ENCODE measurements at regions not wholly inside any gene's neighbourhood (a gene's known extent, or its start where the extent isn't known, plus 50 kb on each side); places are given as distances from the start of the nearest gene placed in this dataset.

DNA sequence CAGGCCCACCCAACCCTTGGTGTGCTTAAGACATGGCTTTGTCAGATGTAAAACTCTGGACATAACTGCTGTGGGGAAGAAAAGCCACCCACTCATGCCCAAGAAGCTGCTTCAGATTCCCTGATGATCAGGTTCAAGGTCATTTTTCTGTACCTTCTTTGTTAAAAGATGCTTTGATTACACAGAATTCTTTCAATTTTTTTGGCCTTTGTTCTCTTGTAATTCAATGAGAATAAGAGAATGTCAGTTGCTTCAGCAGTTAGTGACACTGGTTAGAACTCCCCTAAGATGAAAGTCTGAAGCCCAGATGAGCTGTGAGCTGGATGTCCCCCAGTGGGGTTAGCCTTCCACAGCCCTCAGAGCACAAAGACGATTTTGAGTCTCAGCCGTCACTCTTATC lies 152.7 kb downstream of the CHRM3 start:
- H3K27me3 Mint-ChIP-seq (ENCODE audit: unreplicated experiment): no peaks in the 10 kb centered on the region
- no peaks in the 10 kb centered on the region for H3K4me1 Mint-ChIP-seq (ENCODE audit: low read depth, unreplicated experiment)
- no peak overlapping the region for H3K27ac Mint-ChIP-seq (ENCODE audit: unreplicated experiment)
- no peak for DNase-seq
- H3K9me3 Mint-ChIP-seq (ENCODE audit: unreplicated experiment): no peaks in the 10 kb centered on the region
- TF ChIP-seq, protein P1, sequence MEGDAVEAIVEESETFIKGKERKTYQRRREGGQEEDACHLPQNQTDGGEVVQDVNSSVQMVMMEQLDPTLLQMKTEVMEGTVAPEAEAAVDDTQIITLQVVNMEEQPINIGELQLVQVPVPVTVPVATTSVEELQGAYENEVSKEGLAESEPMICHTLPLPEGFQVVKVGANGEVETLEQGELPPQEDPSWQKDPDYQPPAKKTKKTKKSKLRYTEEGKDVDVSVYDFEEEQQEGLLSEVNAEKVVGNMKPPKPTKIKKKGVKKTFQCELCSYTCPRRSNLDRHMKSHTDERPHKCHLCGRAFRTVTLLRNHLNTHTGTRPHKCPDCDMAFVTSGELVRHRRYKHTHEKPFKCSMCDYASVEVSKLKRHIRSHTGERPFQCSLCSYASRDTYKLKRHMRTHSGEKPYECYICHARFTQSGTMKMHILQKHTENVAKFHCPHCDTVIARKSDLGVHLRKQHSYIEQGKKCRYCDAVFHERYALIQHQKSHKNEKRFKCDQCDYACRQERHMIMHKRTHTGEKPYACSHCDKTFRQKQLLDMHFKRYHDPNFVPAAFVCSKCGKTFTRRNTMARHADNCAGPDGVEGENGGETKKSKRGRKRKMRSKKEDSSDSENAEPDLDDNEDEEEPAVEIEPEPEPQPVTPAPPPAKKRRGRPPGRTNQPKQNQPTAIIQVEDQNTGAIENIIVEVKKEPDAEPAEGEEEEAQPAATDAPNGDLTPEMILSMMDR (IDR thresholded peaks at IDR 0.05; ENCODE audit: partially characterized antibody, unreplicated experiment): no peak
- no peak overlapping the region for H3K4me3 Mint-ChIP-seq (ENCODE audit: unreplicated experiment)
- no peaks in the 10 kb centered on the region for H3K36me3 Mint-ChIP-seq (ENCODE audit: unreplicated experiment)

DNA sequence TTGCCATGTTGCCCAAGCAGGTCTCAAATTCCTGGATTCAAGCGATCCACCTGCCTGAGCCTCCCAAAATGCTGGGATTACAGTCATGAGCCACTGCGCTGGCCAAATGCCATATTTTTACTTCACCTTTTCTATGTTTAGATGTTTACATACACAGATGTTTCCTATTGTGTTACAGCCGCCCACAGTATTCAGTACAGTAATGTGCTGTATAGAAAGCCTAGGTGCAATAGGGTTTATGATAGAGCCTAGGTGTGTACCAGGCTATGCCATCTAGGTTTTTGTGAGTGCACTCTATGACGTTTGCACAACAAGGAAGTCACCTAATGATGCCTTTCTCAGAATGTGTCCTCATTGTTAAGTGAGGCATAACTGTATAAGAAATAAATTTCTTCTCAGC lies 153.4 kb downstream of the CHRM3 start:
- Mint-ChIP-seq H3K27ac (ENCODE audit: unreplicated experiment) (no peak overlapping the region), H3K4me3 (ENCODE audit: unreplicated experiment) (no peak overlapping the region), H3K27me3 (ENCODE audit: unreplicated experiment) (no peaks in the 10 kb centered on the region), H3K4me1 (ENCODE audit: low read depth, unreplicated experiment) (no peaks in the 10 kb centered on the region), H3K36me3 (ENCODE audit: unreplicated experiment) (no peaks in the 10 kb centered on the region), H3K9me3 (ENCODE audit: unreplicated experiment) (no peaks in the 10 kb centered on the region)
- TF ChIP-seq, protein P1 (IDR thresholded peaks at IDR 0.05; ENCODE audit: partially characterized antibody, unreplicated experiment): no peak
- DNase-seq: no peak

DNA sequence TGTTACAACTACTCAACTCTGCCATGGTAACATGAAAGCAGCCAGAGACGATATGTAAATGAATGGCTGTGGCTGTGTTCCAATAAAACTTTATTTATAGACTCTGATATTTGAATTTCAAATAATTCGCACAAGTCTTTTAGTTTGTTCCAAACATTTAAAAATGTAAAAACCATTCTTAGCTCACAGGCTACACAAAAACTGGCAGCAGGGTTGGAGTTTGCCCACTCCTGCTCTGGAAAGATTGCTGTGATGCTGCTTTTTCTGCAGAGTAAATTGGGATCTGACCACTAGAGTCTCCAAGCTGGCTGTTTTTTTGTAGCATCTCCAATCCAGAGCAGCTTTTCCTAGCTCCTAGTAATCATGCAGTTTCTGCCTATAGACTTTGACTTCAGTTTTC lies 157.5 kb downstream of the CHRM3 start:
- Mint-ChIP-seq H3K36me3 (ENCODE audit: unreplicated experiment) (peaks cover 4% of the 10 kb centered on the region), H3K4me1 (ENCODE audit: low read depth, unreplicated experiment) (no peaks in the 10 kb centered on the region), H3K4me3 (ENCODE audit: unreplicated experiment) (no peak overlapping the region), H3K9me3 (ENCODE audit: unreplicated experiment) (peaks cover 1% of the 10 kb centered on the region), H3K27me3 (ENCODE audit: unreplicated experiment) (peaks cover 1% of the 10 kb centered on the region), H3K27ac (ENCODE audit: unreplicated experiment) (no peak overlapping the region)
- TF ChIP-seq, protein P1 (IDR thresholded peaks at IDR 0.05; ENCODE audit: partially characterized antibody, unreplicated experiment): no peak
- no peak for DNase-seq

DNA sequence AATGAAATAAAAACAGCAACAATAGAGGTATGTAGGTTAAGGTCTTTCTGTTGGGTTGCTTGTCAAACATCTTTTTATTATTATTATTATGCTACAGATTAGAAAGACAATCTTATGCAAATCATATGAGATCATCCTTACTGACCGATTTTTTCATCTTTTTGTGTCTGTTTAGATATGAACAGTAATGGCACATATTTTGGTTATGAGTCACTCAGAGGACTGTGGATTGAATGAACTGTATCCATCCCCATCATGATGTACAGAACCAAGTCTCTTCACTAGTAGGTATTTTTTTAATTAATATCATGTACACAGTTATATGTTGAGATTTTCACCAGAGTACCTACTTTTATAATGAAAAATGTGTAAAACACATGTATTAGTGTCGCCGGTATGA lies 159.1 kb downstream of the CHRM3 start:
- no peaks in the 10 kb centered on the region for H3K4me1 Mint-ChIP-seq (ENCODE audit: low read depth, unreplicated experiment)
- H3K27me3 Mint-ChIP-seq (ENCODE audit: unreplicated experiment): peaks cover 1% of the 10 kb centered on the region
- H3K4me3 Mint-ChIP-seq (ENCODE audit: unreplicated experiment): no peak overlapping the region
- DNase-seq: no peak
- H3K27ac Mint-ChIP-seq (ENCODE audit: unreplicated experiment): no peak overlapping the region
- TF ChIP-seq, protein P1 (IDR thresholded peaks at IDR 0.05; ENCODE audit: partially characterized antibody, unreplicated experiment): no peak
- peaks cover 1% of the 10 kb centered on the region for H3K9me3 Mint-ChIP-seq (ENCODE audit: unreplicated experiment)
- H3K36me3 Mint-ChIP-seq (ENCODE audit: unreplicated experiment): peaks cover 6% of the 10 kb centered on the region

DNA sequence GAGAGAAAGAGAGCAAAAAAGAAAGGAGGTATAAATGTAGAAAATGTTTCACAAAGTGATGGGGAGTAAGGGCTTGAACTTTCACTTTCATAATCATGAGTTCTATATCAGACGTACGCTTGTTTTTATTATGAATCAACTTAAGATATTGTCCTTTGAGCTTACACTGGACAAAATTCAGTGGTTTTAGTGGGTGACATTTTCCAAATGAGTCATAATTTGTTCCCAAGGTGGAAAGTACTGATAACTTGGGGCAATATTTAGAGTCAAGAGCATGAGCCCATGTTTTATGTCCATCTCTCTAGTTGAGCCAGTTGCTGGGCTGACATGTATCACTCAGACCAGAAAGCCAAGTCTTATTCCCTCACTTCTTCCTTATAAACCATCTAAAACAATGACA lies 161.6 kb downstream of the CHRM3 start:
- Mint-ChIP-seq H3K4me1 (ENCODE audit: low read depth, unreplicated experiment) (no peaks in the 10 kb centered on the region), H3K27me3 (ENCODE audit: unreplicated experiment) (peaks cover 1% of the 10 kb centered on the region), H3K27ac (ENCODE audit: unreplicated experiment) (no peak overlapping the region), H3K9me3 (ENCODE audit: unreplicated experiment) (peaks cover 1% of the 10 kb centered on the region), H3K36me3 (ENCODE audit: unreplicated experiment) (peaks cover 6% of the 10 kb centered on the region), H3K4me3 (ENCODE audit: unreplicated experiment) (no peak overlapping the region)
- TF ChIP-seq, protein P1 (IDR thresholded peaks at IDR 0.05; ENCODE audit: partially characterized antibody, unreplicated experiment): no peak
- no peak for DNase-seq

All from glutamatergic neuron (in vitro differentiated cells).